Glutamatergic neuron (in vitro differentiated cells): ENCODE measurements at regions not wholly inside any gene's neighbourhood (a gene's known extent, or its start where the extent isn't known, plus 50 kb on each side); places are given as distances from the start of the nearest gene placed in this dataset.
"Not testable (repeated sequence)": the region's sequence is repeated elsewhere in the genome, so short reads cannot be mapped to it uniquely, and the experiment has no call there.

Source experiments
- DNase-seq: peaks from one replicate; pipeline ENCODE4 v3.0.0; 2022
- H3K27ac Mint-ChIP-seq: one replicate; pipeline ENCODE4 v1.8.0; 2020; ENCODE audit warnings: mild to moderate bottlenecking, mixed read lengths, inconsistent platforms; ENCODE audit not compliant: unreplicated experiment
- H3K27me3 Mint-ChIP-seq: one replicate; pipeline ENCODE4 v1.8.0; 2020; ENCODE audit warnings: mild to moderate bottlenecking, moderate library complexity, mixed read lengths, inconsistent platforms; ENCODE audit not compliant: unreplicated experiment
- H3K36me3 Mint-ChIP-seq: one replicate; pipeline ENCODE4 v1.8.0; 2020; ENCODE audit warnings: mild to moderate bottlenecking, mixed read lengths, inconsistent platforms; ENCODE audit not compliant: unreplicated experiment
- H3K4me1 Mint-ChIP-seq: one replicate; pipeline ENCODE4 v1.8.0; 2020; ENCODE audit warnings: mild to moderate bottlenecking, low read depth, mixed read lengths, inconsistent platforms; ENCODE audit not compliant: unreplicated experiment
- H3K4me3 Mint-ChIP-seq: one replicate; pipeline ENCODE4 v1.8.0; 2020; ENCODE audit warnings: mild to moderate bottlenecking, mixed read lengths, inconsistent platforms; ENCODE audit not compliant: unreplicated experiment
- H3K9me3 Mint-ChIP-seq: one replicate; pipeline ENCODE4 v1.8.0; 2020; ENCODE audit warnings: mild to moderate bottlenecking, moderate library complexity, mixed read lengths, inconsistent platforms; ENCODE audit not compliant: unreplicated experiment
- TF ChIP-seq, protein P1 (sequence below): fragments of 200-600 bp; sonication (generic); IDR thresholded peaks from one replicate; pipeline ENCODE4 v1.5.0; 2021; ENCODE audit not compliant: partially characterized antibody, unreplicated experiment

DNA sequence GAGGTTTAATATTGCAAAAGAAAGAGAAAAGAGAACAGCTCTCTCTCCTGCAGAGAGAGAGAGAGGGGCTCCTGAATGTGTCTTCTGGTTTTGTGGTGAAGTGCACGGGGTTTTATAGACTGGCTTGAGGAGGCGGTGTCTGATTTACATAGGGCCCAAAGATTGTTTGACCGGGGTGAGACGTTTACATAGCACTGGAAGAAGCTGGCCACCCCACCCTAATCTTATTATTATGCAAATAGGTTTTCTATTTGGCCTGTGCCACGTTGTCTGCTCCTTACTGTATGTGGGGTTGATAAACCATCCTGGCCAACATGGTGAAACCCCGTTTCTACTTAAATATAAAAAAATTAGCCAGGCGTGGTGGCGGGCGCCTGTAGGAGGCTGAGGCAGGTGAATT, 268.6 kb downstream of the SV2B start:
- Mint-ChIP-seq H3K4me1 (no peaks in the 10 kb centered on the region), H3K27ac (no peak overlapping the region), H3K27me3 (no peaks in the 10 kb centered on the region), H3K36me3 (peaks cover 5% of the 10 kb centered on the region), H3K4me3 (no peak overlapping the region), H3K9me3 (peaks cover 6% of the 10 kb centered on the region)
- DNase-seq: no peak
- TF ChIP-seq, protein P1, sequence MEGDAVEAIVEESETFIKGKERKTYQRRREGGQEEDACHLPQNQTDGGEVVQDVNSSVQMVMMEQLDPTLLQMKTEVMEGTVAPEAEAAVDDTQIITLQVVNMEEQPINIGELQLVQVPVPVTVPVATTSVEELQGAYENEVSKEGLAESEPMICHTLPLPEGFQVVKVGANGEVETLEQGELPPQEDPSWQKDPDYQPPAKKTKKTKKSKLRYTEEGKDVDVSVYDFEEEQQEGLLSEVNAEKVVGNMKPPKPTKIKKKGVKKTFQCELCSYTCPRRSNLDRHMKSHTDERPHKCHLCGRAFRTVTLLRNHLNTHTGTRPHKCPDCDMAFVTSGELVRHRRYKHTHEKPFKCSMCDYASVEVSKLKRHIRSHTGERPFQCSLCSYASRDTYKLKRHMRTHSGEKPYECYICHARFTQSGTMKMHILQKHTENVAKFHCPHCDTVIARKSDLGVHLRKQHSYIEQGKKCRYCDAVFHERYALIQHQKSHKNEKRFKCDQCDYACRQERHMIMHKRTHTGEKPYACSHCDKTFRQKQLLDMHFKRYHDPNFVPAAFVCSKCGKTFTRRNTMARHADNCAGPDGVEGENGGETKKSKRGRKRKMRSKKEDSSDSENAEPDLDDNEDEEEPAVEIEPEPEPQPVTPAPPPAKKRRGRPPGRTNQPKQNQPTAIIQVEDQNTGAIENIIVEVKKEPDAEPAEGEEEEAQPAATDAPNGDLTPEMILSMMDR: no peak

DNA sequence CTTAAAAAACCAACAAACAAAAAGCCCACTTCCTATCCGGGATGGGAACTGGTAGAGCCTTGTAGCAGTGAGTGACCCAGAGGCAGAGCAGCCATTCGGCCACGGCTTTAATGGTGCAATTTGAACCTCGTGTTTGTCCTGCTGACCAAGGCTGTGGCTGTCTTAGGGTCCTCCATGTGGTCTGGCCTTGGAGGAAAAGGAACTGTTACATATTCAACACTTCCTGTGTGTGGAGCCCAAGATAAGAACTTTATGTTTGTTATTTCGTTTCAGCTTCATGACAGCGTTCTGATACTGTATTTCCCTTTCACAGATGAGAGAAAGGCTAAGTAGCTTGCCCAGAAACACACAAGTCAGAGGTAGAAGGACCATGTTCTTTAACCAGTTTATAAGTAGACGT, 269.8 kb downstream of the SV2B start:
- Mint-ChIP-seq H3K36me3 (no peaks in the 10 kb centered on the region), H3K9me3 (peaks cover 6% of the 10 kb centered on the region), H3K4me3 (no peak overlapping the region), H3K27me3 (no peaks in the 10 kb centered on the region), H3K27ac (no peak overlapping the region), H3K4me1 (no peaks in the 10 kb centered on the region)
- TF ChIP-seq, protein P1: no peak
- no peak for DNase-seq

DNA sequence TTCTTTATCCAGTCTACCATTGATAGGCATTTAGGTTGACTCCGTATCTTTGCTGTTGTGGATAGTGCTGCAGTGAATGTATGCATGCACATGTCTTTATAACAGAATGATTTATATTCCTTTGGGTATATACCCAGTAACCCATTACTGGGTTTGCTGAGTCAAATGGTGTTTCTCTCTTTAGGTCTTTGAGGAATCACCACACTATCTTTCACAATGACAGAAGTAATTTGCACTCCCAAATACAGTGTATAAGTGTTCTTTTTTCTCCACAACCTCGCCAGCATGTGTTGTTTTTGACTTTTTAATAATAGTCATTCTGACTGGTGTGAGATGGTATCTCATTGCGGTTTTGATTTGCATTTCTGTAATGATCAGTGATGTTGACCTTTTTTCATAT, 271.3 kb downstream of the SV2B start:
- H3K4me3 Mint-ChIP-seq, H3K4me1 Mint-ChIP-seq, DNase-seq, H3K27me3 Mint-ChIP-seq, H3K27ac Mint-ChIP-seq, H3K9me3 Mint-ChIP-seq, H3K36me3 Mint-ChIP-seq: not testable (repeated sequence)

DNA sequence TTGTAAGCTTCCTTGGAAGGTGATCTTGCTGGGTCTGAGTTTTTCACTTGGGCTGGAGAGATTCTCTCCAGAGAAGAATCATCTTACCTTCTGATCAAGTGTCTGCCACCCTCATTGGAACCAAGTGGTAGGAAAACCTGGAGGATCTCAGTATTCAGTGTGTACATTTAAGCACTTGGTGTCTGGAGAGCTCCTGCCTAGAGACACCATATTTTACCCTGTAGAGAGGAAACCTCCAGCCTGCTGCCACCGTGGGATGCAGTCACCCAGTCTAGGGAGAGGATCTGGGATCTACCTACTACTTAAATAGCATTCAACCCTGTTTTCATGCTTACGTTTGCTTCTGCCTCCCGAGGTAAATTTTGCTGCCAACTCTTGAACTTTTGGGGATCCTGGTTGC, 274.3 kb downstream of the SV2B start:
- DNase-seq: no peak
- Mint-ChIP-seq H3K4me1 (no peaks in the 10 kb centered on the region), H3K27me3 (no peaks in the 10 kb centered on the region), H3K4me3 (no peak overlapping the region), H3K27ac (no peak overlapping the region), H3K36me3 (no peaks in the 10 kb centered on the region), H3K9me3 (peaks cover 6% of the 10 kb centered on the region)
- TF ChIP-seq, protein P1: no peak

DNA sequence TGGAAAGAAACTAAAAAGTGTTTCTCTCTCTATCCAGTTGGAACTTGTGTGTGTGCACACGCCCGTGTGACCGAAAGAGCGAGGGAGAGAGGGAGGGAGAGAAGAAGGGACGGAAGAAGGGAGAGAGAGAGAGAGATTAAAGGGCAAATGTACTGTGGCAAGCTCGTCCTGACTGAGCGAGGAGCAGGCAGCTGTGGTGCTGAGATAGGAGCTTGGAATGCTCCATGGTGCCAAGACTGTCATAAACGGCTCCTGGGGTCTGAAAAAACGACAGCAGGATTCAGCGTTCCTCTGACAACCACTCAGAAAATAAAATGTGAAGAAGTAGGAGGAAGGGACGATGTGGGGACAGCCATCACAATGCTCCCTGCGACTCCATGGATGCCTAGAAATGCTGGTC, 276.0 kb downstream of the SV2B start:
- no peak for DNase-seq

More for the DNA sequence above, 276.0 kb downstream of the SV2B start:
- no peaks in the 10 kb centered on the region for H3K27me3 Mint-ChIP-seq
- H3K9me3 Mint-ChIP-seq: peaks cover 5% of the 10 kb centered on the region
- TF ChIP-seq, protein P1: no peak
- no peak overlapping the region for H3K27ac Mint-ChIP-seq
- H3K4me3 Mint-ChIP-seq: no peak overlapping the region
- H3K4me1 Mint-ChIP-seq: no peaks in the 10 kb centered on the region
- H3K36me3 Mint-ChIP-seq: no peaks in the 10 kb centered on the region
